Stomach (tissue), 8 donors: ENCODE measurements at regions not wholly inside any gene's neighbourhood (a gene's known extent, or its start where the extent isn't known, plus 50 kb on each side); places are given as distances from the start of the nearest gene placed in this dataset.

Experiments
- DNase-seq, 2 donors: peaks; one replicate each; pipeline versions ENCODE4 v3.0.0 to v3.0.0-alpha.2; 2013 to 2019
- H3K27ac ChIP-seq, 5 donors: fragments of 200-600 bp in 4 of 5; sonication (generic) in 4 of 5; one replicate each; pipeline ENCODE4 v1.5.1; 2013 to 2019; ENCODE audit warnings: mild to moderate bottlenecking in 1 of 5, moderate library complexity in 1 of 5
- H3K27me3 ChIP-seq, 3 donors: fragments of 200-600 bp; sonication (generic); one replicate each; pipeline ENCODE4 v1.5.1; 2017 to 2019; ENCODE audit warnings: mixed run types in 1 of 3
- H3K36me3 ChIP-seq, 4 donors: fragments of 200-600 bp; sonication (generic); 1 replicate in 3 of 4; 2 replicates in 1 of 4; pipeline ENCODE4 v1.5.1; 2016 to 2019
- H3K4me1 ChIP-seq, 4 donors: fragments of 200-600 bp; sonication (generic); one replicate each; pipeline ENCODE4 v1.5.1; 2016 to 2019
- H3K4me3 ChIP-seq, 4 donors: fragments of 200-600 bp; sonication (generic) in 3 of 4; one replicate each; pipeline ENCODE4 v1.5.1; 2016 to 2019; ENCODE audit warnings: mild to moderate bottlenecking in 1 of 4
- H3K9me3 ChIP-seq, 4 donors: fragments of 200-600 bp; sonication (generic); one replicate each; pipeline ENCODE4 v1.5.1; 2016 to 2019
- CTCF ChIP-seq, 7 experiments: fragments of 450-650 bp in 4 of 7; fragments of 200-600 bp in 3 of 7; sonication (generic) in 3 of 7; IDR thresholded peaks; one replicate each; pipeline ENCODE4 v1.5.1; 2016 to 2019; ENCODE audit warnings: antibody characterized with exemption in 7 of 7, control low read depth in 2 of 7, mild to moderate bottlenecking in 1 of 7
- EP300 ChIP-seq: sonication (generic); formaldehyde crosslinking; IDR thresholded peaks from one replicate; pipeline ENCODE4 v1.6.1; 2017; ENCODE audit warnings: antibody characterized with exemption
- POLR2A ChIP-seq, 4 donors: fragments of 450-650 bp; IDR thresholded peaks; one replicate each; pipeline ENCODE4 v1.6.1; 2016; ENCODE audit warnings: antibody characterized with exemption in 4 of 4, control low read depth in 2 of 4, mild to moderate bottlenecking in 1 of 4, moderate library complexity in 1 of 4
- POLR2AphosphoS5 ChIP-seq, 3 donors: sonication (generic); formaldehyde crosslinking; IDR thresholded peaks; one replicate each; pipeline ENCODE4 v1.6.1; 2016; ENCODE audit warnings: antibody characterized with exemption in 3 of 3
- WGBS, 5 donors: extraction: QIAGEN DNeasy Blood & Tissue Kit in 3 of 5; methylation state at CpG; one replicate each; pipeline versions ENCODE4 v1.1.5 to v1.1.7; 2013 to 2018; 5-methylcytosine and 5-hydroxymethylcytosine counted together
- intact Hi-C: fragments of 100-400 bp; cut with DNase I; formaldehyde crosslinking; loops from one replicate; pipeline ENCODE4 v1.15.1; 2023; ENCODE audit warnings: low total_unique reads
- donor health status: healthy with polysubstance abuse.
- donor health status: Bipolar disorder and iron deficiency.
- donor health status: healthy.

- H3K27me3 ChIP-seq: no peaks in the 10 kb centered on the region
- H3K4me3 ChIP-seq: no peak overlapping the region
- H3K4me1 ChIP-seq: no peaks in the 10 kb centered on the region
- no peaks in the 10 kb centered on the region for H3K36me3 ChIP-seq
- WGBS, 5 donors: 79 to 92% (median 85%) methylated on average over 1 of the region's 1 CpG
- no peak for TF ChIP-seq POLR2AphosphoS5 (IDR thresholded peaks at IDR 0.05)
- TF ChIP-seq CTCF (IDR thresholded peaks at IDR 0.05): no peak
- TF ChIP-seq EP300: no peak
- no peak for TF ChIP-seq POLR2A (IDR thresholded peaks at IDR 0.05)
- no peak overlapping the region for H3K27ac ChIP-seq
- intact Hi-C loops: no loop called here
- H3K9me3 ChIP-seq: peaks cover 0 to 6% (median 4%) of the 10 kb centered on the region in 4 donors
- DNase-seq: no peak
Measured at GRCh38 chr4:57924951-57925350, 814.8 kb upstream of the IGFBP7 start.

GRCh38 chr4:57916479-57916878 lies 806.3 kb upstream of the IGFBP7 start:
- no peaks in the 10 kb centered on the region for H3K36me3 ChIP-seq
- no peaks in the 10 kb centered on the region for H3K27me3 ChIP-seq
- no peak overlapping the region for H3K4me3 ChIP-seq
- H3K27ac ChIP-seq: no peak overlapping the region
- intact Hi-C loops: no loop called here
- H3K4me1 ChIP-seq: no peaks in the 10 kb centered on the region
- no peak for DNase-seq
- no peak for TF ChIP-seq CTCF (IDR thresholded peaks at IDR 0.05)
- TF ChIP-seq POLR2AphosphoS5 (IDR thresholded peaks at IDR 0.05): no peak
- no peak for TF ChIP-seq POLR2A (IDR thresholded peaks at IDR 0.05)
- no peak for TF ChIP-seq EP300
- H3K9me3 ChIP-seq: peaks cover 0 to 7% (median 0%) of the 10 kb centered on the region in 4 donors

- no peak for DNase-seq
- no peak overlapping the region for H3K27ac ChIP-seq
- H3K4me3 ChIP-seq: no peak overlapping the region
- no peaks in the 10 kb centered on the region for H3K36me3 ChIP-seq
- no peak for TF ChIP-seq EP300
- TF ChIP-seq POLR2A (IDR thresholded peaks at IDR 0.05): no peak
- TF ChIP-seq POLR2AphosphoS5 (IDR thresholded peaks at IDR 0.05): no peak
- no peak for TF ChIP-seq CTCF (IDR thresholded peaks at IDR 0.05)
- H3K9me3 ChIP-seq: no peaks in the 10 kb centered on the region
- intact Hi-C loops: no loop called here
- H3K4me1 ChIP-seq: no peaks in the 10 kb centered on the region
- no peaks in the 10 kb centered on the region for H3K27me3 ChIP-seq
Measured at GRCh38 chr4:57911203-57911602, 801.0 kb upstream of the IGFBP7 start.

GRCh38 chr4:57910151-57910550 lies 800.0 kb upstream of the IGFBP7 start:
- 77 to 88% (median 83%) methylated on average over 3 of the region's 3 CpGs for WGBS, 5 donors
- Histone ChIP-seq H3K4me3 (no peak overlapping the region), H3K9me3 (no peaks in the 10 kb centered on the region), H3K27me3 (no peaks in the 10 kb centered on the region), H3K4me1 (no peaks in the 10 kb centered on the region), H3K36me3 (no peaks in the 10 kb centered on the region), H3K27ac (no peak overlapping the region)
- intact Hi-C loops: no loop called here
- TF ChIP-seq POLR2A (IDR thresholded peaks at IDR 0.05) (no peak), CTCF (IDR thresholded peaks at IDR 0.05) (no peak), EP300 (no peak), POLR2AphosphoS5 (IDR thresholded peaks at IDR 0.05) (no peak)
- no peak for DNase-seq
